Trophoblast cell (in vitro differentiated cells and primary cell): ENCODE measurements at regions not wholly inside any gene's neighbourhood (a gene's known extent, or its start where the extent isn't known, plus 50 kb on each side); places are given as distances from the start of the nearest gene placed in this dataset.

Experiments used
- DNase-seq, 2 donors: peaks; one replicate each; pipeline ENCODE4 v3.0.0-alpha.2; 2016
- H2AFZ ChIP-seq: 2 replicates; pipeline ENCODE4 v1.6.1; 2013; ENCODE audit warnings: low read length, moderate library complexity, mild to moderate bottlenecking; ENCODE audit not compliant: insufficient read depth, poor library complexity
- H2AK5ac ChIP-seq: 2 replicates; pipeline ENCODE4 v1.6.1; 2013; ENCODE audit warnings: mild to moderate bottlenecking, low read length
- H2BK120ac ChIP-seq: 2 replicates; pipeline ENCODE4 v1.6.1; 2013; ENCODE audit warnings: low read length, mild to moderate bottlenecking, moderate library complexity; ENCODE audit not compliant: insufficient read depth, poor library complexity
- H2BK12ac ChIP-seq: 2 replicates; pipeline ENCODE4 v1.6.1; 2013; ENCODE audit warnings: mild to moderate bottlenecking, low read length, moderate library complexity
- H2BK5ac ChIP-seq: 2 replicates; pipeline ENCODE4 v1.6.1; 2013; ENCODE audit warnings: low read length, low read depth, moderate library complexity, mild to moderate bottlenecking; ENCODE audit not compliant: poor library complexity
- H3K14ac ChIP-seq: 2 replicates; pipeline ENCODE4 v1.6.1; 2013; ENCODE audit warnings: mild to moderate bottlenecking, low read length
- H3K18ac ChIP-seq: 2 replicates; pipeline ENCODE4 v1.6.1; 2013; ENCODE audit warnings: mild to moderate bottlenecking, low read length
- H3K23ac ChIP-seq: 2 replicates; pipeline ENCODE4 v1.6.1; 2013; ENCODE audit warnings: low read length
- H3K27ac ChIP-seq: 2 replicates; pipeline ENCODE4 v1.5.1; 2013; ENCODE audit warnings: low read depth, mild to moderate bottlenecking, inconsistent platforms, low read length, moderate library complexity
- H3K27me3 ChIP-seq: 2 replicates; pipeline ENCODE4 v1.6.1; 2013; ENCODE audit warnings: inconsistent platforms, mild to moderate bottlenecking, low read length, moderate library complexity; ENCODE audit not compliant: insufficient read depth
- H3K36me3 ChIP-seq, 2 experiments: 1 replicate in 1 of 2; 2 replicates in 1 of 2; pipeline ENCODE4 v1.6.1; 2013; ENCODE audit warnings: low read length in 2 of 2, mild to moderate bottlenecking in 2 of 2, moderate library complexity in 1 of 2; ENCODE audit not compliant: insufficient read depth in 2 of 2, control insufficient read depth in 1 of 2
- H3K4ac ChIP-seq: 2 replicates; pipeline ENCODE4 v1.6.1; 2013; ENCODE audit warnings: low read depth, mild to moderate bottlenecking, low read length, moderate library complexity
- H3K4me1 ChIP-seq, 2 experiments: 1 replicate in 1 of 2; 2 replicates in 1 of 2; pipeline ENCODE4 v1.6.1; 2013; ENCODE audit warnings: low read length in 2 of 2, mild to moderate bottlenecking in 2 of 2, moderate library complexity in 1 of 2; ENCODE audit not compliant: insufficient read depth in 2 of 2, control insufficient read depth in 1 of 2
- H3K4me2 ChIP-seq: 2 replicates; pipeline ENCODE4 v1.6.1; 2013; ENCODE audit warnings: inconsistent platforms, mild to moderate bottlenecking, low read length, moderate library complexity
- H3K4me3 ChIP-seq: 2 replicates; pipeline ENCODE4 v1.5.1; 2013; ENCODE audit warnings: mild to moderate bottlenecking, low read depth, low read length, inconsistent platforms
- H3K79me1 ChIP-seq: one replicate; pipeline ENCODE4 v1.6.1; 2013; ENCODE audit warnings: low read length
- H3K79me2 ChIP-seq: 2 replicates; pipeline ENCODE4 v1.6.1; 2013; ENCODE audit warnings: low read length, mild to moderate bottlenecking; ENCODE audit not compliant: control insufficient read depth, insufficient read depth, poor library complexity
- H3K9ac ChIP-seq: 2 replicates; pipeline ENCODE4 v1.6.1; 2013; ENCODE audit warnings: mild to moderate bottlenecking, low read length
- H3K9me3 ChIP-seq: 2 replicates; pipeline ENCODE4 v1.6.1; 2013; ENCODE audit warnings: low read depth, mild to moderate bottlenecking, control low read depth, inconsistent platforms, low read length; ENCODE audit not compliant: insufficient read depth
- H4K12ac ChIP-seq: 2 replicates; pipeline ENCODE4 v1.6.1; 2013; ENCODE audit warnings: low read depth, mild to moderate bottlenecking, low read length, moderate library complexity
- H4K8ac ChIP-seq: 2 replicates; pipeline ENCODE4 v1.6.1; 2013; ENCODE audit warnings: low read depth, mild to moderate bottlenecking, low read length, moderate library complexity
- H4K91ac ChIP-seq: one replicate; pipeline ENCODE4 v1.6.1; 2013; ENCODE audit warnings: low read depth, mild to moderate bottlenecking, low read length, moderate library complexity
- WGBS: extraction: QIAGEN DNeasy Blood & Tissue Kit; methylation state at CpG from one replicate; pipeline ENCODE4 v1.1.7; 2013; ENCODE audit warnings: missing lambda C conversion rate; ENCODE audit not compliant: insufficient read length, insufficient coverage; ENCODE audit errors: extremely low coverage; 5-methylcytosine and 5-hydroxymethylcytosine counted together

- Histone ChIP-seq H3K9me3 (no peaks in the 10 kb centered on the region), H3K23ac (no peak overlapping the region), H2BK12ac (no peak overlapping the region), H3K14ac (no peak overlapping the region), H4K91ac (no peak overlapping the region), H4K8ac (no peak overlapping the region), H3K4me2 (no peak overlapping the region), H3K4me3 (no peak overlapping the region), H3K79me1 (peaks cover 29% of the 10 kb centered on the region), H3K4ac (no peak overlapping the region), H2AK5ac (no peak overlapping the region), H4K12ac (no peak overlapping the region), H2AFZ (no peak overlapping the region), H3K27me3 (no peaks in the 10 kb centered on the region), H3K9ac (no peak overlapping the region), H3K18ac (no peak overlapping the region), H3K27ac (no peak overlapping the region), H3K36me3 (no peaks in the 10 kb centered on the region), H2BK5ac (no peak overlapping the region), H2BK120ac (no peak overlapping the region), H3K79me2 (peaks cover 11% of the 10 kb centered on the region), H3K4me1 (peaks cover 29 to 31% of the 10 kb centered on the region in 2 experiments)
- no CpG with 5 or more reads among the region's 2 CpGs for WGBS
- DNase-seq = no peak
These were observed 132.6 kb downstream of the MRPS6 start for GRCh38 chr21:34205811-34206571.

- no peak overlapping the region for H2BK120ac ChIP-seq
- no peak overlapping the region for H4K12ac ChIP-seq
- no peak overlapping the region for H3K4me2 ChIP-seq
- no peak overlapping the region for H3K4ac ChIP-seq
- no peak overlapping the region for H2AFZ ChIP-seq
- no peak overlapping the region for H3K18ac ChIP-seq
- no peaks in the 10 kb centered on the region for H3K79me1 ChIP-seq
- peaks cover 1% of the 10 kb centered on the region for H3K9me3 ChIP-seq
- no peak overlapping the region for H3K27ac ChIP-seq
- H3K23ac ChIP-seq = no peak overlapping the region
- no peak overlapping the region for H4K91ac ChIP-seq
- no peaks in the 10 kb centered on the region for H3K4me1 ChIP-seq
- no peak overlapping the region for H2AK5ac ChIP-seq
- no peak overlapping the region for H2BK5ac ChIP-seq
- no peak overlapping the region for H3K4me3 ChIP-seq
- H2BK12ac ChIP-seq = no peak overlapping the region
- H4K8ac ChIP-seq = no peak overlapping the region
- DNase-seq = no peak
- H3K79me2 ChIP-seq = no peaks in the 10 kb centered on the region
- no peak overlapping the region for H3K9ac ChIP-seq
- no peaks in the 10 kb centered on the region for H3K27me3 ChIP-seq
- no peaks in the 10 kb centered on the region for H3K36me3 ChIP-seq
- no peak overlapping the region for H3K14ac ChIP-seq
These were observed 140.6 kb downstream of the MRPS6 start for GRCh38 chr21:34213959-34214358.

- H2AK5ac ChIP-seq = no peak overlapping the region
These were observed 142.1 kb downstream of the MRPS6 start for GRCh38 chr21:34215501-34215900.

GRCh38 chr21:34215911-34216717 is 142.7 kb downstream of the MRPS6 start:
- Histone ChIP-seq H4K8ac (no peak overlapping the region), H2BK120ac (no peak overlapping the region), H3K9ac (no peak overlapping the region), H4K12ac (no peak overlapping the region), H3K23ac (no peak overlapping the region), H3K14ac (no peak overlapping the region), H2AFZ (no peak overlapping the region), H3K79me2 (no peaks in the 10 kb centered on the region), H3K9me3 (peaks cover 1% of the 10 kb centered on the region), H2BK12ac (no peak overlapping the region), H3K36me3 (no peaks in the 10 kb centered on the region), H3K4me1 (no peaks in the 10 kb centered on the region), H3K4me3 (no peak overlapping the region), H3K18ac (no peak overlapping the region), H3K4me2 (no peak overlapping the region), H4K91ac (no peak overlapping the region), H2AK5ac (no peak overlapping the region), H3K4ac (no peak overlapping the region), H3K27me3 (no peaks in the 10 kb centered on the region), H3K27ac (no peak overlapping the region), H2BK5ac (no peak overlapping the region), H3K79me1 (no peaks in the 10 kb centered on the region)
- WGBS = no CpG with 5 or more reads among the region's 9 CpGs
- DNase-seq = no peak

More at GRCh38 chr21:34215501-34215900, 142.1 kb downstream of the MRPS6 start:
- H3K4me2 ChIP-seq = no peak overlapping the region
- H3K23ac ChIP-seq = no peak overlapping the region
- H3K79me1 ChIP-seq = no peaks in the 10 kb centered on the region
- H3K4me1 ChIP-seq = no peaks in the 10 kb centered on the region
- no peak overlapping the region for H4K8ac ChIP-seq
- no peak overlapping the region for H2BK12ac ChIP-seq
- no peak overlapping the region for H2BK5ac ChIP-seq
- WGBS = no CpG with 5 or more reads among the region's 4 CpGs
- H3K27me3 ChIP-seq = no peaks in the 10 kb centered on the region
- no peak overlapping the region for H3K27ac ChIP-seq
- no peaks in the 10 kb centered on the region for H3K36me3 ChIP-seq
- no peak overlapping the region for H2BK120ac ChIP-seq
- no peak overlapping the region for H3K4ac ChIP-seq
- DNase-seq = no peak
- no peaks in the 10 kb centered on the region for H3K79me2 ChIP-seq
- no peak overlapping the region for H4K12ac ChIP-seq
- peaks cover 1% of the 10 kb centered on the region for H3K9me3 ChIP-seq
- H4K91ac ChIP-seq = no peak overlapping the region
- no peak overlapping the region for H3K9ac ChIP-seq
- no peak overlapping the region for H3K18ac ChIP-seq
- no peak overlapping the region for H3K14ac ChIP-seq
- no peak overlapping the region for H2AFZ ChIP-seq
- no peak overlapping the region for H3K4me3 ChIP-seq
